HCT116 (cell line): ENCODE measurements at regions not wholly inside any gene's neighbourhood (a gene's known extent, or its start where the extent isn't known, plus 50 kb on each side); places are given as distances from the start of the nearest gene placed in this dataset.

ENCODE experiments used
- ATAC-seq: fragments of 200-7000 bp; cut with Tn5 transposase; 2 replicates; pipeline ENCODE4 v1.9.1; 2020; ENCODE audit warnings: mild to moderate bottlenecking, moderate library complexity
- BruUV-seq: library from RNA; stranded (reverse); fragments of 400-500 nt; replicated peaks from 2 replicates; lab custom pipeline; 2021; lab: Mats Ljungman, UMichigan
- CTCF ChIA-PET: fragments of 300-600 bp; sonication (Branson Sonifier 250); formaldehyde crosslinking; loops from one replicate; lab custom pipeline; 2021; ENCODE audit warnings: antibody characterized with exemption; lab: Charles Lee
- POLR2A ChIA-PET: fragments of 300-600, 350-600 bp; sonication (Branson Sonifier 250); formaldehyde crosslinking; loops from one replicate; lab custom pipeline; 2021; ENCODE audit warnings: antibody characterized with exemption; lab: Charles Lee
- RAD21 ChIA-PET, 2 experiments: fragments of 300-600 bp; sonication (Branson Sonifier 250); formaldehyde crosslinking; loops; one replicate each; lab custom pipeline; 2023; ENCODE audit warnings: low total read pairs in 2 of 2; ENCODE audit not compliant: uncharacterized antibody in 2 of 2, unreplicated experiment in 2 of 2, low non-redundant PET in 1 of 2; lab: Charles Lee
- DNase-seq: peaks from one replicate; pipeline ENCODE4 v3.0.0-alpha.2; 2010; ENCODE audit warnings: low read depth, low spot score
- H2AFZ ChIP-seq: fragments of 200-600 bp; shearing (Covaris generic), sonication (generic); 2 replicates; pipeline ENCODE4 v1.6.1; 2017; ENCODE audit warnings: low read depth, mixed run types, mixed read lengths, antibody characterized with exemption, low read length; ENCODE audit not compliant: poor library complexity, severe bottlenecking
- H3K27ac ChIP-seq: 2 replicates; pipeline ENCODE4 v1.5.1; 2012; ENCODE audit warnings: low read depth, low read length
- H3K27me3 ChIP-seq: fragments of 200-600 bp; sonication (generic); 2 replicates; pipeline ENCODE4 v1.6.1; 2016; ENCODE audit warnings: mixed run types, low read length, mixed read lengths; ENCODE audit not compliant: insufficient read depth
- H3K36me3 ChIP-seq, 2 experiments: fragments of 200-500 bp in 1 of 2; fragments of 200-600 bp in 1 of 2; sonication (Bioruptor generic) in 1 of 2; sonication (generic) in 1 of 2; 2 replicates each; pipeline versions ENCODE4 v1.5.1 to v1.6.1; 2014 to 2016; ENCODE audit warnings: low read length in 2 of 2, inconsistent platforms in 1 of 2, mixed read lengths in 1 of 2, mixed run types in 1 of 2; ENCODE audit not compliant: insufficient read depth in 2 of 2, control insufficient read depth in 1 of 2
- H3K4me1 ChIP-seq, 2 experiments: fragments of 200-600 bp in 1 of 2; sonication (generic) in 1 of 2; 2 replicates each; pipeline versions ENCODE4 v1.5.1 to v1.6.1; 2012 to 2017; ENCODE audit warnings: low read length in 2 of 2, inconsistent platforms in 1 of 2, mild to moderate bottlenecking in 1 of 2, mixed read lengths in 1 of 2, mixed run types in 1 of 2, moderate library complexity in 1 of 2; ENCODE audit not compliant: insufficient read depth in 2 of 2, control insufficient read depth in 1 of 2
- H3K4me2 ChIP-seq: fragments of 200-600 bp; sonication (generic); 2 replicates; pipeline ENCODE4 v1.6.1; 2017; ENCODE audit warnings: mixed run types, low read length, mixed read lengths
- H3K4me3 ChIP-seq, 2 experiments: fragments of 200-600 bp in 1 of 2; sonication (generic) in 1 of 2; replicated peaks in 1 of 2; 2 replicates each; pipeline ENCODE4 v1.5.1; 2011 to 2016; ENCODE audit warnings: low read length in 2 of 2, control low read depth in 1 of 2, low read depth in 1 of 2, mild to moderate bottlenecking in 1 of 2, mixed read lengths in 1 of 2, mixed run types in 1 of 2
- H3K79me2 ChIP-seq: fragments of 200-600 bp; sonication (generic); 2 replicates; pipeline ENCODE4 v1.6.1; 2017; ENCODE audit warnings: mild to moderate bottlenecking, mixed run types, low read length, moderate library complexity, mixed read lengths; ENCODE audit not compliant: insufficient read depth
- H3K9ac ChIP-seq: fragments of 200-600 bp; sonication (generic); 2 replicates; pipeline ENCODE4 v1.6.1; 2016; ENCODE audit warnings: low read length, mixed read lengths
- H3K9me2 ChIP-seq: fragments of 200-600 bp; sonication (generic), shearing (Covaris generic); 2 replicates; pipeline ENCODE4 v1.6.1; 2017; ENCODE audit warnings: mixed run types, mild to moderate bottlenecking, moderate library complexity; ENCODE audit not compliant: insufficient read depth
- H3K9me3 ChIP-seq, 2 experiments: fragments of 200-500 bp in 1 of 2; fragments of 200-600 bp in 1 of 2; sonication (Bioruptor generic) in 1 of 2; sonication (generic) in 1 of 2; 2 replicates each; pipeline ENCODE4 v1.6.1; 2014 to 2017; ENCODE audit warnings: low read length in 2 of 2, mixed read lengths in 2 of 2, inconsistent platforms in 1 of 2, low read depth in 1 of 2, mild to moderate bottlenecking in 1 of 2, mixed run types in 1 of 2, moderate library complexity in 1 of 2; ENCODE audit not compliant: control insufficient read depth in 1 of 2, insufficient read depth in 1 of 2
- H4K20me1 ChIP-seq: fragments of 200-600 bp; sonication (generic), shearing (Covaris generic); 2 replicates; pipeline ENCODE4 v1.6.1; 2017; ENCODE audit warnings: mixed run types, mild to moderate bottlenecking, moderate library complexity; ENCODE audit not compliant: insufficient read depth
- ATF3 ChIP-seq: IDR thresholded peaks from 2 replicates; pipeline ENCODE4 v1.6.1; 2012
- CBX3 ChIP-seq: IDR thresholded peaks from 2 replicates; pipeline ENCODE4 v1.6.1; 2012; ENCODE audit warnings: low read depth
- CEBPB ChIP-seq: IDR thresholded peaks from 2 replicates; pipeline ENCODE4 v1.6.1; 2012; ENCODE audit warnings: low read depth
- CTCF ChIP-seq, 3 experiments: fragments of 200-600 bp in 1 of 3; sonication (generic) in 1 of 3; IDR thresholded peaks in 2 of 3; conservative IDR thresholded peaks in 1 of 3; 2 replicates each; pipeline ENCODE4 v1.5.1; 2012 to 2017; ENCODE audit warnings: low read depth in 2 of 3, low read length in 2 of 3, antibody characterized with exemption in 1 of 3, borderline replicate concordance in 1 of 3, control low read depth in 1 of 3, mild to moderate bottlenecking in 1 of 3, mixed read lengths in 1 of 3, mixed run types in 1 of 3, moderate library complexity in 1 of 3; ENCODE audit not compliant: insufficient read depth in 1 of 3
- ELF1 ChIP-seq: IDR thresholded peaks from 2 replicates; pipeline ENCODE4 v1.6.1; 2012; ENCODE audit warnings: low read depth, borderline replicate concordance
- EZH2 ChIP-seq: fragments of 200-600 bp; sonication (generic); IDR thresholded peaks from 2 replicates; pipeline ENCODE4 v1.6.1; 2017; ENCODE audit warnings: antibody characterized with exemption, mixed run types
- EZH2phosphoT487 ChIP-seq: fragments of 200-600 bp; IDR thresholded peaks from 2 replicates; pipeline ENCODE4 v1.6.1; 2018; ENCODE audit warnings: antibody characterized with exemption, borderline replicate concordance
- FOSL1 ChIP-seq: IDR thresholded peaks from 2 replicates; pipeline ENCODE4 v1.6.1; 2012; ENCODE audit warnings: low read depth
- JUND ChIP-seq: IDR thresholded peaks from 2 replicates; pipeline ENCODE4 v1.6.1; 2012
- MAX ChIP-seq: IDR thresholded peaks from 2 replicates; pipeline ENCODE4 v1.6.1; 2012
- POLR2AphosphoS5 ChIP-seq: IDR thresholded peaks from 2 replicates; pipeline ENCODE4 v1.6.1; 2011; ENCODE audit warnings: mild to moderate bottlenecking, low read depth, low read length, moderate library complexity
- REST ChIP-seq: IDR thresholded peaks from 2 replicates; pipeline ENCODE4 v1.6.1; 2012; ENCODE audit warnings: low read depth
- SIN3A ChIP-seq: IDR thresholded peaks from 2 replicates; pipeline ENCODE4 v1.6.1; 2012; ENCODE audit warnings: low read depth
- SP1 ChIP-seq: IDR thresholded peaks from 2 replicates; pipeline ENCODE4 v1.6.1; 2012; ENCODE audit warnings: low read depth
- TCF7L2 ChIP-seq: IDR thresholded peaks from 2 replicates; pipeline ENCODE4 v1.7.0; 2011; ENCODE audit warnings: borderline replicate concordance, inconsistent platforms; ENCODE audit not compliant: insufficient read depth, insufficient read length; ENCODE audit errors: extremely low read depth
- ZBTB33 ChIP-seq: IDR thresholded peaks from 2 replicates; pipeline ENCODE4 v1.6.1; 2011; ENCODE audit warnings: mild to moderate bottlenecking, low read length, moderate library complexity; ENCODE audit not compliant: insufficient replicate concordance; ENCODE audit errors: extremely low read depth
- ZFX ChIP-seq: fragments of 450-650 bp; IDR thresholded peaks from 2 replicates; pipeline ENCODE4 v1.6.1; 2017
- ZNF274 ChIP-seq: fragments of 200-500 bp; sonication (Bioruptor generic); IDR thresholded peaks from 2 replicates; pipeline ENCODE4 v1.6.1; 2014; ENCODE audit warnings: mild to moderate bottlenecking, low read depth, low read length, inconsistent platforms
- intact Hi-C: fragments of 100-400 bp; cut with micrococcal nuclease; formaldehyde crosslinking; loops from 2 replicates; pipeline ENCODE4 v1.10.0; 2022

- TF ChIP-seq ATF3, result no peak
- no peak for TF ChIP-seq ZFX
Observed at GRCh38 chr5:4017076-4017803, 421.6 kb downstream of the IRX1 start (continued).

GRCh38 chr5:4018007-4018406 lies 422.4 kb downstream of the IRX1 start:
- intact Hi-C loops, result no loop called here
- POLR2A ChIA-PET, result no interaction called here
- DNase-seq, result no peak
- no peak for TF ChIP-seq FOSL1
- TF ChIP-seq ZNF274, result no peak
- TF ChIP-seq REST, result no peak
- no peak for TF ChIP-seq CEBPB
- no peak for TF ChIP-seq EZH2phosphoT487
- no peak for TF ChIP-seq EZH2
- TF ChIP-seq ZFX, result no peak
- TF ChIP-seq CBX3, result no peak
- no peak for TF ChIP-seq POLR2AphosphoS5
- no peak for TF ChIP-seq ELF1
- TF ChIP-seq CTCF (IDR thresholded peaks at IDR 0.05 in 2 of 3, conservative IDR thresholded peaks at IDR 0.05 in 1 of 3; ENCODE audit: borderline replicate concordance in 1 of 3, insufficient read depth in 1 of 3, low read depth in 2 of 3, low read length in 2 of 3), result no peak
- no peak for TF ChIP-seq TCF7L2
- TF ChIP-seq MAX, result no peak
- TF ChIP-seq SIN3A, result no peak
- TF ChIP-seq ZBTB33, result no peak
- no peak for TF ChIP-seq JUND
- no peak for TF ChIP-seq SP1

More at GRCh38 chr5:4018007-4018406, 422.4 kb downstream of the IRX1 start:
- no peaks in the 10 kb centered on the region for H3K79me2 ChIP-seq
- H3K4me2 ChIP-seq, result no peak overlapping the region
- H3K9me2 ChIP-seq, result no peaks in the 10 kb centered on the region
- no peaks in the 10 kb centered on the region for H3K27me3 ChIP-seq
- no peaks in the 10 kb centered on the region for H3K4me1 ChIP-seq
- ATAC-seq, result no peak
- no peaks in the 10 kb centered on the region for H3K36me3 ChIP-seq
- BruUV-seq, result no TSS peak
- H2AFZ ChIP-seq, result no peak overlapping the region
- RAD21 ChIA-PET, result no interaction called here
- H3K27ac ChIP-seq, result no peak overlapping the region
- no peak overlapping the region for H3K4me3 ChIP-seq
- no peaks in the 10 kb centered on the region for H4K20me1 ChIP-seq
- H3K9me3 ChIP-seq, result peaks cover 0 to 6% of the 10 kb centered on the region in 2 experiments; a peak in 2 of 4 replicates
- CTCF ChIA-PET, result no interaction called here
- H3K9ac ChIP-seq, result no peak overlapping the region
